ENCODE measurements at regions not wholly inside any gene's neighbourhood (a gene's known extent, or its start where the extent isn't known, plus 50 kb on each side); places are given as distances from the start of the nearest gene placed in this dataset.

GRCh38 chr11:111162305-111162704 is 83.2 kb upstream of the POU2AF2 start:
- Histone ChIP-seq H3K4me3 (ENCODE audit: low read depth, low read length) (no peak overlapping the region), H3K36me3 (ENCODE audit: control insufficient read depth, insufficient read depth, low read length) (no peaks in the 10 kb centered on the region), H3K27me3 (ENCODE audit: control insufficient read depth, insufficient read depth, low read length) (no peaks in the 10 kb centered on the region)
- peak; percentile 45 for DNase-seq (ENCODE audit: low read depth)
- TF ChIP-seq CTCF (IDR thresholded peaks at IDR 0.05; ENCODE audit: insufficient read depth, low read length, severe bottlenecking), result no peak
- no peak for FAIRE-seq

- H3K27me3 ChIP-seq (ENCODE audit: control insufficient read depth, insufficient read depth, low read length), result no peaks in the 10 kb centered on the region
- no peak for TF ChIP-seq CTCF (IDR thresholded peaks at IDR 0.05; ENCODE audit: insufficient read depth, low read length, severe bottlenecking)
- H3K36me3 ChIP-seq (ENCODE audit: control insufficient read depth, insufficient read depth, low read length), result no peaks in the 10 kb centered on the region
- no peak for FAIRE-seq
- no peak overlapping the region for H3K4me3 ChIP-seq (ENCODE audit: low read depth, low read length)
- DNase-seq (ENCODE audit: low read depth), result no peak
Observed at GRCh38 chr11:111157571-111157970, 88.0 kb upstream of the POU2AF2 start.

- Histone ChIP-seq H3K27me3 (ENCODE audit: control insufficient read depth, insufficient read depth, low read length) (no peaks in the 10 kb centered on the region), H3K36me3 (ENCODE audit: control insufficient read depth, insufficient read depth, low read length) (no peaks in the 10 kb centered on the region), H3K4me3 (ENCODE audit: low read depth, low read length) (no peak overlapping the region)
- FAIRE-seq, result no peak
- DNase-seq (ENCODE audit: low read depth), result no peak
- TF ChIP-seq CTCF (IDR thresholded peaks at IDR 0.05; ENCODE audit: insufficient read depth, low read length, severe bottlenecking), result no peak
Observed at GRCh38 chr11:111155021-111155420, 90.5 kb upstream of the POU2AF2 start.

GRCh38 chr11:111153194-111153593 is 92.3 kb upstream of the POU2AF2 start:
- no peak for DNase-seq (ENCODE audit: low read depth)
- TF ChIP-seq CTCF (IDR thresholded peaks at IDR 0.05; ENCODE audit: insufficient read depth, low read length, severe bottlenecking), result no peak
- Histone ChIP-seq H3K27me3 (ENCODE audit: control insufficient read depth, insufficient read depth, low read length) (peaks cover 2% of the 10 kb centered on the region), H3K4me3 (ENCODE audit: low read depth, low read length) (no peak overlapping the region), H3K36me3 (ENCODE audit: control insufficient read depth, insufficient read depth, low read length) (no peaks in the 10 kb centered on the region)
- FAIRE-seq, result no peak

GRCh38 chr11:111148953-111149352 is 96.6 kb upstream of the POU2AF2 start:
- no peak overlapping the region for H3K4me3 ChIP-seq (ENCODE audit: low read depth, low read length)
- peaks cover 2% of the 10 kb centered on the region for H3K27me3 ChIP-seq (ENCODE audit: control insufficient read depth, insufficient read depth, low read length)
- DNase-seq (ENCODE audit: low read depth) (peak; percentile 50), FAIRE-seq (no peak)
- H3K36me3 ChIP-seq (ENCODE audit: control insufficient read depth, insufficient read depth, low read length), result no peaks in the 10 kb centered on the region
- TF ChIP-seq CTCF (IDR thresholded peaks at IDR 0.05; ENCODE audit: insufficient read depth, low read length, severe bottlenecking), result no peak

- Histone ChIP-seq H3K4me3 (ENCODE audit: low read depth, low read length) (no peak overlapping the region), H3K27me3 (ENCODE audit: control insufficient read depth, insufficient read depth, low read length) (peaks cover 2% of the 10 kb centered on the region), H3K36me3 (ENCODE audit: control insufficient read depth, insufficient read depth, low read length) (no peaks in the 10 kb centered on the region)
- TF ChIP-seq CTCF (IDR thresholded peaks at IDR 0.05; ENCODE audit: insufficient read depth, low read length, severe bottlenecking), result no peak
- DNase-seq (ENCODE audit: low read depth) (peak; percentile 69), FAIRE-seq (no peak)
Observed at GRCh38 chr11:111148121-111148520, 97.4 kb upstream of the POU2AF2 start.

Data from bronchial epithelial cell (primary cell).